Stomach (tissue), 8 donors: ENCODE measurements at regions not wholly inside any gene's neighbourhood (a gene's known extent, or its start where the extent isn't known, plus 50 kb on each side); places are given as distances from the start of the nearest gene placed in this dataset.

ENCODE experiments used
- DNase-seq, 2 donors: peaks; one replicate each; pipeline versions ENCODE4 v3.0.0 to v3.0.0-alpha.2; 2013 to 2019
- H3K27ac ChIP-seq, 5 donors: fragments of 200-600 bp in 4 of 5; sonication (generic) in 4 of 5; one replicate each; pipeline ENCODE4 v1.5.1; 2013 to 2019; ENCODE audit warnings: mild to moderate bottlenecking in 1 of 5, moderate library complexity in 1 of 5
- H3K27me3 ChIP-seq, 3 donors: fragments of 200-600 bp; sonication (generic); one replicate each; pipeline ENCODE4 v1.5.1; 2017 to 2019; ENCODE audit warnings: mixed run types in 1 of 3
- H3K36me3 ChIP-seq, 4 donors: fragments of 200-600 bp; sonication (generic); 1 replicate in 3 of 4; 2 replicates in 1 of 4; pipeline ENCODE4 v1.5.1; 2016 to 2019
- H3K4me1 ChIP-seq, 4 donors: fragments of 200-600 bp; sonication (generic); one replicate each; pipeline ENCODE4 v1.5.1; 2016 to 2019
- H3K4me3 ChIP-seq, 4 donors: fragments of 200-600 bp; sonication (generic) in 3 of 4; one replicate each; pipeline ENCODE4 v1.5.1; 2016 to 2019; ENCODE audit warnings: mild to moderate bottlenecking in 1 of 4
- H3K9me3 ChIP-seq, 4 donors: fragments of 200-600 bp; sonication (generic); one replicate each; pipeline ENCODE4 v1.5.1; 2016 to 2019
- CTCF ChIP-seq, 7 experiments: fragments of 450-650 bp in 4 of 7; fragments of 200-600 bp in 3 of 7; sonication (generic) in 3 of 7; IDR thresholded peaks; one replicate each; pipeline ENCODE4 v1.5.1; 2016 to 2019; ENCODE audit warnings: antibody characterized with exemption in 7 of 7, control low read depth in 2 of 7, mild to moderate bottlenecking in 1 of 7
- EP300 ChIP-seq: sonication (generic); formaldehyde crosslinking; IDR thresholded peaks from one replicate; pipeline ENCODE4 v1.6.1; 2017; ENCODE audit warnings: antibody characterized with exemption
- POLR2A ChIP-seq, 4 donors: fragments of 450-650 bp; IDR thresholded peaks; one replicate each; pipeline ENCODE4 v1.6.1; 2016; ENCODE audit warnings: antibody characterized with exemption in 4 of 4, control low read depth in 2 of 4, mild to moderate bottlenecking in 1 of 4, moderate library complexity in 1 of 4
- POLR2AphosphoS5 ChIP-seq, 3 donors: sonication (generic); formaldehyde crosslinking; IDR thresholded peaks; one replicate each; pipeline ENCODE4 v1.6.1; 2016; ENCODE audit warnings: antibody characterized with exemption in 3 of 3
- WGBS, 5 donors: extraction: QIAGEN DNeasy Blood & Tissue Kit in 3 of 5; methylation state at CpG; one replicate each; pipeline versions ENCODE4 v1.1.5 to v1.1.7; 2013 to 2018; 5-methylcytosine and 5-hydroxymethylcytosine counted together
- intact Hi-C: fragments of 100-400 bp; cut with DNase I; formaldehyde crosslinking; loops from one replicate; pipeline ENCODE4 v1.15.1; 2023; ENCODE audit warnings: low total_unique reads
- donor health status: healthy with polysubstance abuse.
- donor health status: Bipolar disorder and iron deficiency.
- donor health status: healthy.

GRCh38 chr2:510839-511238 lies 166.4 kb downstream of the TMEM18 start:
- H3K36me3 ChIP-seq, result no peaks in the 10 kb centered on the region
- H3K9me3 ChIP-seq, result no peaks in the 10 kb centered on the region
- H3K4me1 ChIP-seq, result no peaks in the 10 kb centered on the region
- WGBS, 5 donors, result 79 to 92% (median 88%) methylated on average over 1 of the region's 1 CpG
- no peaks in the 10 kb centered on the region for H3K27me3 ChIP-seq
- no peak overlapping the region for H3K4me3 ChIP-seq
- H3K27ac ChIP-seq, result no peak overlapping the region
- TF ChIP-seq CTCF (IDR thresholded peaks at IDR 0.05) (no peak), POLR2AphosphoS5 (IDR thresholded peaks at IDR 0.05) (no peak), POLR2A (IDR thresholded peaks at IDR 0.05) (no peak), EP300 (no peak)
- no peak for DNase-seq
- intact Hi-C loops, result no loop called here

DNA sequence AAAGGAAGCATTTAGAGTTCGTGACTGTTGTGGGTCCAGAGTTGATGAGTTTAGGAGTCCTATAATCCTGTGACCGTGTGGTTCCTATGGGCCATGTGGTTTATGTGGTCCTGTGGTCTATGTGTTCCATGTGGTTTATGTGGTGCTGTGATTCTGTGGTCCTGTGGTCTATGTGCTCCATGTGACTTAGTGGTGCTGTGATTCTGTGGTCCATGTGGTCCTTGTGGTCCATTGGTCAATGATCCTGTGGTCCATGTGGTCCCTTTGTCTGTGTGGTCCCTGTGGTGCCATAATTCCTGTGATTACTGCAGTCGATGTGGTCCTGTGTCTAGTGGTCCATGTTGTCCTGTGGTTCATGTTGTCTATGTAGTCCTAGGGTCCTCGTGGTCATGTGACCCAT lies 167.3 kb downstream of the TMEM18 start:
- Histone ChIP-seq H3K27me3 (no peaks in the 10 kb centered on the region), H3K27ac (no peak overlapping the region), H3K36me3 (no peaks in the 10 kb centered on the region), H3K4me1 (no peaks in the 10 kb centered on the region), H3K9me3 (no peaks in the 10 kb centered on the region), H3K4me3 (no peak overlapping the region)
- TF ChIP-seq POLR2AphosphoS5 (IDR thresholded peaks at IDR 0.05), result no peak
- TF ChIP-seq EP300, result no peak
- TF ChIP-seq CTCF (IDR thresholded peaks at IDR 0.05), result no peak
- TF ChIP-seq POLR2A (IDR thresholded peaks at IDR 0.05), result no peak
- DNase-seq, result no peak
- WGBS, 5 donors, result 72 to 83% (median 75%) methylated on average over 4 of the region's 4 CpGs
- intact Hi-C loops, result no loop called here

GRCh38 chr2:508121-508520 lies 169.1 kb downstream of the TMEM18 start:
- 68 to 90% (median 74%) methylated on average over 4 of the region's 4 CpGs for WGBS, 5 donors
- no peaks in the 10 kb centered on the region for H3K4me1 ChIP-seq
- DNase-seq, result no peak
- intact Hi-C loops, result no loop called here
- no peaks in the 10 kb centered on the region for H3K36me3 ChIP-seq
- H3K27ac ChIP-seq, result no peak overlapping the region
- no peaks in the 10 kb centered on the region for H3K27me3 ChIP-seq
- H3K4me3 ChIP-seq, result no peak overlapping the region
- H3K9me3 ChIP-seq, result no peaks in the 10 kb centered on the region
- TF ChIP-seq POLR2A (IDR thresholded peaks at IDR 0.05) (no peak), EP300 (no peak), CTCF (IDR thresholded peaks at IDR 0.05) (no peak), POLR2AphosphoS5 (IDR thresholded peaks at IDR 0.05) (no peak)

DNA sequence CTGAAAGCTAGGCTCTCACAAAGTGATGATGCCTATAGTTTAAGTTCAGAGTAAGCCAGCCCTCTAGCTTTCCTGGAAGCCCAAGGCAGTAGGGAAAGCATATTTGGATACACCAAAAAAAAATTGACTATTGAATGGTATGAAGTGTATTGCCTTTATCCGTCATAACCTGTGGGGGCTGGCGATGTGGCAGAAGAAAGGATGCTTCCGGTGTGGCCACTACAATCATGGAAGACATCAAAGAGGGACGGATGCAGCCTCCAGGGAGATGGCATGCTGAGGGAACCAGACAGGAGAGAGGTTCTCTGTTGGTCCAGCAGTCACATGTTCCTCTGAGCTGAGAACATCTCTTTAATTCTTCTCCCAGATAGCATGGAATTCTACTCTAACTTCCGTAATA lies 170.3 kb downstream of the TMEM18 start:
- Histone ChIP-seq H3K4me1 (no peaks in the 10 kb centered on the region), H3K9me3 (no peaks in the 10 kb centered on the region), H3K36me3 (no peaks in the 10 kb centered on the region), H3K4me3 (no peak overlapping the region), H3K27me3 (no peaks in the 10 kb centered on the region), H3K27ac (no peak overlapping the region)
- intact Hi-C loops, result no loop called here
- TF ChIP-seq POLR2A (IDR thresholded peaks at IDR 0.05) (no peak), CTCF (IDR thresholded peaks at IDR 0.05) (no peak), EP300 (no peak), POLR2AphosphoS5 (IDR thresholded peaks at IDR 0.05) (no peak)
- no peak for DNase-seq
- WGBS, 5 donors, result 90 to 94% (median 91%) methylated on average over 5 of the region's 5 CpGs

GRCh38 chr2:506451-506850 lies 170.8 kb downstream of the TMEM18 start:
- no peaks in the 10 kb centered on the region for H3K9me3 ChIP-seq
- no peak overlapping the region for H3K4me3 ChIP-seq
- DNase-seq, result peak in 1 of 2 donors; percentile 42
- H3K4me1 ChIP-seq, result no peaks in the 10 kb centered on the region
- H3K36me3 ChIP-seq, result no peaks in the 10 kb centered on the region
- TF ChIP-seq POLR2AphosphoS5 (IDR thresholded peaks at IDR 0.05), result no peak
- TF ChIP-seq EP300, result no peak
- TF ChIP-seq POLR2A (IDR thresholded peaks at IDR 0.05), result no peak
- intact Hi-C loops, result no loop called here
- H3K27ac ChIP-seq, result no peak overlapping the region
- 49 to 79% (median 71%) methylated on average over 6 of the region's 6 CpGs for WGBS, 5 donors
- H3K27me3 ChIP-seq, result no peaks in the 10 kb centered on the region
